T-helper 1 cell treated with Interleukin-12 subunit alpha and Interleukin-12 subunit beta and Interleukin-4 antibody, amounts not matched to agents 30 μg/mL and 1 μg/mL, for 36 hours (primary cell): ENCODE measurements at regions not wholly inside any gene's neighbourhood (a gene's known extent, or its start where the extent isn't known, plus 50 kb on each side); places are given as distances from the start of the nearest gene placed in this dataset.
"Not testable (repeated sequence)": the region's sequence is repeated elsewhere in the genome, so short reads cannot be mapped to it uniquely, and the experiment has no call there.

Experiments
- H3K27ac Mint-ChIP-seq: one replicate; pipeline ENCODE4 v1.8.0; 2021; ENCODE audit warnings: mild to moderate bottlenecking, mixed read lengths
- H3K27me3 Mint-ChIP-seq: one replicate; pipeline ENCODE4 v1.8.0; 2021; ENCODE audit warnings: low read depth, mixed read lengths
- H3K36me3 Mint-ChIP-seq: one replicate; pipeline ENCODE4 v1.8.0; 2021; ENCODE audit warnings: low read depth, mixed read lengths
- H3K4me1 Mint-ChIP-seq: one replicate; pipeline ENCODE4 v1.8.0; 2021; ENCODE audit warnings: low read depth, mixed read lengths
- H3K4me3 Mint-ChIP-seq: one replicate; pipeline ENCODE4 v1.8.0; 2021; ENCODE audit warnings: mild to moderate bottlenecking, moderate library complexity, mixed read lengths
- H3K9me3 Mint-ChIP-seq: one replicate; pipeline ENCODE4 v1.8.0; 2021; ENCODE audit warnings: mixed read lengths

- no peak overlapping the region for H3K27ac Mint-ChIP-seq
- H3K4me3 Mint-ChIP-seq: no peak overlapping the region
- H3K27me3 Mint-ChIP-seq: peaks cover 8% of the 10 kb centered on the region
- H3K4me1 Mint-ChIP-seq: no peaks in the 10 kb centered on the region
- no peaks in the 10 kb centered on the region for H3K36me3 Mint-ChIP-seq
- no peaks in the 10 kb centered on the region for H3K9me3 Mint-ChIP-seq
Measured at GRCh38 chr11:129503646-129504045, 128.0 kb downstream of the BARX2 start.

GRCh38 chr11:129505266-129505665 lies 129.6 kb downstream of the BARX2 start:
- Mint-ChIP-seq H3K27ac (no peak overlapping the region), H3K4me1 (no peaks in the 10 kb centered on the region), H3K27me3 (peaks cover 8% of the 10 kb centered on the region), H3K9me3 (no peaks in the 10 kb centered on the region), H3K36me3 (no peaks in the 10 kb centered on the region), H3K4me3 (no peak overlapping the region)

- Mint-ChIP-seq H3K4me1 (no peaks in the 10 kb centered on the region), H3K4me3 (no peak overlapping the region), H3K36me3 (no peaks in the 10 kb centered on the region), H3K9me3 (peaks cover 5% of the 10 kb centered on the region), H3K27me3 (peaks cover 5% of the 10 kb centered on the region), H3K27ac (no peak overlapping the region)
Measured at GRCh38 chr11:129508163-129508562, 132.5 kb downstream of the BARX2 start.

DNA sequence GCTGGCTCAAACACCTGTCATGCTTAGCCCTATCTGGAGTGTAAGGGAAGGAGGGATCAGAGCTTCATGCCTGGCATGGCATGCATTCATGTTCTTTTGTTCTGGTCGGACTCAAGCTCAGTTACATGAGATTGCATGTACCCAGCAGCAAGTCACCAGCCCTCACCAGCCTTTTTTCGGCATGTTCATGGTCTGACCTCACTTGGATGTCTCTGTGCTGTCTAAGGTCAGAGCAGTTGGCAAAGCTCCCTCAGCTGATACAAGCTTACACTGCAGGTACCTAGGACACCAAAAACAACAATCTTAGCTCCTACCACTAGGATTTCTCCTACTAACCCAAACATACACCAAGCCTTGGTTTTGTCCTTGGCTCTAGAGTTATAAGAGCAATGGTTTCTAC lies 152.6 kb downstream of the BARX2 start:
- Mint-ChIP-seq H3K27me3 (no peaks in the 10 kb centered on the region), H3K27ac (no peak overlapping the region), H3K9me3 (peaks cover 7% of the 10 kb centered on the region), H3K4me3 (no peak overlapping the region), H3K36me3 (no peaks in the 10 kb centered on the region), H3K4me1 (no peaks in the 10 kb centered on the region)

- Mint-ChIP-seq H3K27me3 (no peaks in the 10 kb centered on the region), H3K4me3 (no peak overlapping the region), H3K36me3 (no peaks in the 10 kb centered on the region), H3K4me1 (no peaks in the 10 kb centered on the region), H3K9me3 (peaks cover 12% of the 10 kb centered on the region), H3K27ac (no peak overlapping the region)
Measured at GRCh38 chr11:129530154-129530895, 154.7 kb downstream of the BARX2 start.

DNA sequence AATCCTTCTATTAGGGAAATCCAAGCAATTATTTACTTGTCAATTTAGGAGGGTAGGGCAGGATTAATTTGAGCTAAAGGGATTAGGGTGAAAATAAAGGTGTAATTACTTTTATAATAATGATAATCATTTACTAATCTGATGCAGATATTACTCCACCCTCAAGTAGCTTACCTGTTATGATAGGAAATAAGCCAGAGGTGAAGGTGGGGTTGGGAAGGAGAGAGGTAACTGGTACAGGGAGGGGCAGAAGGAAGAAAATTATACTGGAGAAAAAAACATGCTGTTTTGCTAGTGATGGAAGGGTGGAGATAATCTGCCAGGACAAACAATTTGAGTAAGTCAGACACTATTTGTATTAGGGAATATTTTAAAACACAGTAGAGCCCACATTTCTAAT lies 157.7 kb downstream of the BARX2 start:
- no peak overlapping the region for H3K4me3 Mint-ChIP-seq
- no peak overlapping the region for H3K27ac Mint-ChIP-seq
- peaks cover 27% of the 10 kb centered on the region for H3K9me3 Mint-ChIP-seq
- no peaks in the 10 kb centered on the region for H3K4me1 Mint-ChIP-seq
- H3K36me3 Mint-ChIP-seq: no peaks in the 10 kb centered on the region
- no peaks in the 10 kb centered on the region for H3K27me3 Mint-ChIP-seq

DNA sequence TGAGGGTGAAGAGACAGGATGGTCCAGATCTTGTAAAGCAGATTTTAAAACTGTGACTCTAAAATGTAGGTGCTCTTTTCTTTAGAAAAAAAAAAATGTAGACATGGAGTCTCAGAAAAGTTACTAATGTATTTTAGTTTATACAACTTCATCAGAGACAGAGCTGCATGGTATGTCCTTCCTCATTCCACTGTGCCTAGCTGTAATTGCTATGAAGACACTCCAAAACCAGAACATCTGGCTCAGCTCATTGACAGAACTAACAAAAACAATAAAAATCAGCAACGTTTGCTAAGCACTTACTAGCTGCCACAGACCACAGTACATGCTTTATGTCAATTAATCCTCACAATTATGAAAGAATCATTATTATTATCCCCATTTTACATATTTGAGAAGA lies 160.7 kb downstream of the BARX2 start:
- Mint-ChIP-seq H3K9me3 (peaks cover 34% of the 10 kb centered on the region), H3K27me3 (no peaks in the 10 kb centered on the region), H3K36me3 (no peaks in the 10 kb centered on the region), H3K4me3 (no peak overlapping the region), H3K27ac (no peak overlapping the region), H3K4me1 (no peaks in the 10 kb centered on the region)

DNA sequence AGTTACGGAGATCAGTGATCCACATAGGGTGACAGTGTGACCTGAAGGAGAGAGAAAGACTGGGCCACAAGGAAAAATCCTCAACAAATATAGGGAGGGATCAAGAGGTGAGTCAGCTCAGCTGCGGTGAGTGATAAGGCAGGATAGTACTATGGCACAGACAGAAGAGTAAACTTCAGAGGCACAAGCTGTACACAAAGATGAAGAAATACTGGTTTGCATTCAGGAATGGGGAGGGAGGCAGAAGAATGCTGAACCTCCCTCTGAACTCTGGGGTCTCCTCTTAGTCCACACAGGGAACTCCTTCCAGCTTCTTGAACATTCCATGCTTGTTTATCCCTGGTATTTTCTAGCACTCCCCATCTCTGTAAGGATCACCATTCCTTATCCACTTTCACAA lies 162.7 kb downstream of the BARX2 start:
- Mint-ChIP-seq H3K27ac (no peak overlapping the region), H3K9me3 (peaks cover 35% of the 10 kb centered on the region), H3K36me3 (no peaks in the 10 kb centered on the region), H3K27me3 (no peaks in the 10 kb centered on the region), H3K4me3 (no peak overlapping the region), H3K4me1 (no peaks in the 10 kb centered on the region)

- Mint-ChIP-seq H3K9me3 (peaks cover 11% of the 10 kb centered on the region), H3K36me3 (no peaks in the 10 kb centered on the region), H3K4me3 (no peak overlapping the region), H3K27me3 (no peaks in the 10 kb centered on the region), H3K4me1 (no peaks in the 10 kb centered on the region), H3K27ac (no peak overlapping the region)
Measured at GRCh38 chr11:129543515-129544290, 168.1 kb downstream of the BARX2 start.

- Mint-ChIP-seq H3K36me3 (no peaks in the 10 kb centered on the region), H3K27me3 (no peaks in the 10 kb centered on the region), H3K9me3 (peaks cover 14% of the 10 kb centered on the region), H3K4me1 (no peaks in the 10 kb centered on the region), H3K4me3 (no peak overlapping the region), H3K27ac (no peak overlapping the region)
Measured at GRCh38 chr11:129544691-129545090, 169.0 kb downstream of the BARX2 start.

DNA sequence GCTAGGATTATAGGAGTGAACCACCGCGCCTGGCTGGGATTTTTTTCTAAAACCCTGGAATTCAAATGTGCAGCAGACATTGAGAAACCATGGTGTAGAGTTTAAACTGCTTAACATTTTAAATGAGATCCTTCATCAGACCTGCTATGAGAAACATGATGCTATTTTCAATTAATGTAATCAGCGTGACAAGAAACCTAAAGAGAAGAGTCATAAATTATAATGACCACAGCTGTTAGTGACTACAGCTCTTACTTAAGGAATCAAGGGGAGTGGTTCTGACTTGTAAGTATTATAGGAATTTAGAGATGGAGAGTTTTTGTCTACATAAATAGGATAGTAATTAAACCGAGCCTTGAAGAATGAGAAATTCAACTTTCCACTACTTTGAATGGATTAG lies 170.6 kb downstream of the BARX2 start:
- H3K27me3 Mint-ChIP-seq: no peaks in the 10 kb centered on the region
- peaks cover 17% of the 10 kb centered on the region for H3K9me3 Mint-ChIP-seq
- H3K36me3 Mint-ChIP-seq: no peaks in the 10 kb centered on the region
- H3K27ac Mint-ChIP-seq: no peak overlapping the region
- no peaks in the 10 kb centered on the region for H3K4me1 Mint-ChIP-seq
- no peak overlapping the region for H3K4me3 Mint-ChIP-seq

- Mint-ChIP-seq H3K36me3 (no peaks in the 10 kb centered on the region), H3K4me3 (no peak overlapping the region), H3K27me3 (no peaks in the 10 kb centered on the region), H3K27ac (no peak overlapping the region), H3K9me3 (peaks cover 16% of the 10 kb centered on the region), H3K4me1 (no peaks in the 10 kb centered on the region)
Measured at GRCh38 chr11:129557421-129557820, 181.8 kb downstream of the BARX2 start.

- H3K4me3 Mint-ChIP-seq: no peak overlapping the region
- H3K27ac Mint-ChIP-seq: no peak overlapping the region
- H3K9me3 Mint-ChIP-seq: peaks cover 28% of the 10 kb centered on the region
- H3K27me3 Mint-ChIP-seq: no peaks in the 10 kb centered on the region
- H3K36me3 Mint-ChIP-seq: no peaks in the 10 kb centered on the region
- H3K4me1 Mint-ChIP-seq: no peaks in the 10 kb centered on the region
Measured at GRCh38 chr11:129569007-129569406, 193.4 kb downstream of the BARX2 start.

DNA sequence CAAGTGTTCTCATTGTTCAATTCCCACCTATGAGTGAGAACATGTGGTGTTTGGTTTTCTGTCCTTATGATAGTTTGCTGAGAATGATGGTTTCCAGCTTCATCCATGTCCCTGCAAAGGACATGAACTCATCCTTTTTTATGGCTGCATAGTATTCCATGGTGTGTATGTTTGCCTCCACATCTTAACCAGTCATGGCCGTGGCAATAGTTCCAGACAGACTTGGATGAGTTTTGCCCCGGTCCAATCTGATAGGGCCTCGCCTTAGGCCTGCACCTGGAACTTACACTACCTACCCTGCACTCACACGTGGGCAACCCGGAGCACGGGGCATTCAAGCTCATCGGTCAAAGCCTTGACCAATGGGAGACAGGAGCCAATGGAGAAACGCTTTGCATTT lies 197.0 kb downstream of the BARX2 start:
- peaks cover 39% of the 10 kb centered on the region for H3K9me3 Mint-ChIP-seq
- H3K36me3 Mint-ChIP-seq, H3K27me3 Mint-ChIP-seq, H3K27ac Mint-ChIP-seq, H3K4me3 Mint-ChIP-seq, H3K4me1 Mint-ChIP-seq: not testable (repeated sequence)

DNA sequence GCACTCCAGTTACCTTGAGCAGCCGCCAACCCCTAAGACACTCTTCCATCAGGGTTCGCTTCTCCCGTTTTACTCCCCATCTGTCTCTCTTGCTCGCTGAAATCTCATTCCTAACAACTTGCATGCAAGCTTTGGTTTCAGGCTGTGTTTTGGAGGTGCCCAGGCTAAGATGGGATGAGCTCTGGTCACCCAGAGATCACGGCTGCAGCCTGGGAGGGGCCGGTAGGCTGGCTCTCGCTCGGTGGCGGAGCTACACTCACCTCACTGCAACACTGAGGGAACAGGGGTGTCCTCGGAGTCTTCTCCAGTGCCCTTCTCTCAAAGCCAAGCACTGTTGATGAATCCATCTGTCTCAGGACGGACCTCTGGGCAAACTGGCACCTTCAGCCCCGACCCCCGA lies 197.5 kb downstream of the BARX2 start:
- Mint-ChIP-seq H3K27me3 (no peaks in the 10 kb centered on the region), H3K4me3 (no peak overlapping the region), H3K9me3 (peaks cover 39% of the 10 kb centered on the region), H3K4me1 (no peaks in the 10 kb centered on the region), H3K27ac (no peak overlapping the region), H3K36me3 (no peaks in the 10 kb centered on the region)
